D721Med (cell line): ENCODE measurements at regions not wholly inside any gene's neighbourhood (a gene's known extent, or its start where the extent isn't known, plus 50 kb on each side); places are given as distances from the start of the nearest gene placed in this dataset.

Experiments
- DNase-seq: peaks from one replicate; pipeline ENCODE4 v3.0.0; 2011; ENCODE audit warnings: low spot score; ENCODE audit not compliant: insufficient read length
- FAIRE-seq: peaks from 2 replicates; lab custom pipeline; 2011; peaks lifted over from hg19 to GRCh38; lab: Jason Lieb, UNC
- CTCF ChIP-seq: IDR thresholded peaks from 2 replicates; pipeline ENCODE4 v1.5.1; 2012; ENCODE audit warnings: mild to moderate bottlenecking, control low read depth; ENCODE audit not compliant: insufficient read depth; ENCODE audit errors: missing control alignments

GRCh38 chr21:35697321-35697808, 363.0 kb downstream of the SETD4 start:
- no peak for DNase-seq
- no peak for FAIRE-seq

GRCh38 chr21:35696644-35697043, 363.7 kb downstream of the SETD4 start:
- DNase-seq (no peak), FAIRE-seq (no peak)
- no peak for TF ChIP-seq CTCF

More at GRCh38 chr21:35697321-35697808, 363.0 kb downstream of the SETD4 start:
- no peak for TF ChIP-seq CTCF

- no peak for FAIRE-seq
- no peak for DNase-seq
- TF ChIP-seq CTCF, result no peak
Observed at GRCh38 chr21:35692311-35692710, 368.0 kb downstream of the SETD4 start.

- no peak for FAIRE-seq
- DNase-seq, result no peak
- no peak for TF ChIP-seq CTCF
Observed at GRCh38 chr21:35690436-35690835, 369.9 kb downstream of the SETD4 start.

- no peak for DNase-seq
- TF ChIP-seq CTCF, result no peak
Observed at GRCh38 chr21:35686156-35686555, 374.2 kb downstream of the SETD4 start.

GRCh38 chr21:35683664-35684304, 376.5 kb downstream of the SETD4 start:
- TF ChIP-seq CTCF, result no peak
- DNase-seq (no peak), FAIRE-seq (no peak)

More at GRCh38 chr21:35686156-35686555, 374.2 kb downstream of the SETD4 start:
- FAIRE-seq, result no peak

GRCh38 chr21:35682904-35683549, 377.3 kb downstream of the SETD4 start:
- FAIRE-seq (no peak), DNase-seq (no peak)
- TF ChIP-seq CTCF, result no peak
